ENCODE measurements at regions not wholly inside any gene's neighbourhood (a gene's known extent, or its start where the extent isn't known, plus 50 kb on each side); places are given as distances from the start of the nearest gene placed in this dataset.
"Not testable (repeated sequence)": the region's sequence is repeated elsewhere in the genome, so short reads cannot be mapped to it uniquely, and the experiment has no call there.

GRCh38 chr1:845641-846040, 78.1 kb upstream of the SAMD11 start:
- not testable (repeated sequence) for TF ChIP-seq CTCF, POLR2A (IDR thresholded peaks at IDR 0.05)

Measured in testis (tissue), 2 donors.